HG02610 (cell line): ENCODE measurements at regions not wholly inside any gene's neighbourhood (a gene's known extent, or its start where the extent isn't known, plus 50 kb on each side); places are given as distances from the start of the nearest gene placed in this dataset.

Source experiments
- ATAC-seq: cut with Tn5 transposase; IDR thresholded peaks from one replicate; pipeline ENCODE4 v1.9.1; 2021; ENCODE audit warnings: mild to moderate bottlenecking, moderate library complexity; ENCODE audit not compliant: unreplicated experiment

DNA sequence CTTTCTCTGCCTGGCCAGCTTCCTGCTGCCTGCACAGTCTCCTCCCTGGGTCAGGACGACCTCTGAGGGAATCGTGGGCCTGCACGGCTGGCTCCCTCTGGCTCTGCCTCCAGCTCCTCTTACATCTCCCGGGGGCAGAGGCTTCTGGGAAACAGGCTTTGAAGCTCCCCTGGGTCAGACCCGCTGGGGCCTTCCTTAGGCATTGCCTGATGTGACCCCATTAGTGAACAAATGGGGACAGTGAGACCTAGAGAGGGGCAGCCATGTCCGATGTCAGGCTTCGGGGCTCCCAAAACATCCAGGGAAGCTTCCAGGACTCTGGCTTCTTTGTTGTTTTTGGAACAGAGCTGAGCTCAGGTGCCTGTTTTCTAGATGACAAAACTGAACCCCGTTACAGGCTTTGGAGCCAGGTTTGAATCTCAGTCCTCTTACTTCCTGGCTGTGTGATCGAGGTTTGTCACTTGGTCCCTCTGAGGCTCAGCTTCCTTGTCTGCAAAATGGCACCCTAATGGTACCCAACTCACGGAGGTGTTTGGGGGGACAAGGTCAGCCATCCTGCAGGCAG lies 94.3 kb downstream of the CEBPB start:
- no peak for ATAC-seq

- peak; percentile 66 for ATAC-seq
Observed at GRCh38 chr20:50285376-50286173, 94.9 kb downstream of the CEBPB start.

DNA sequence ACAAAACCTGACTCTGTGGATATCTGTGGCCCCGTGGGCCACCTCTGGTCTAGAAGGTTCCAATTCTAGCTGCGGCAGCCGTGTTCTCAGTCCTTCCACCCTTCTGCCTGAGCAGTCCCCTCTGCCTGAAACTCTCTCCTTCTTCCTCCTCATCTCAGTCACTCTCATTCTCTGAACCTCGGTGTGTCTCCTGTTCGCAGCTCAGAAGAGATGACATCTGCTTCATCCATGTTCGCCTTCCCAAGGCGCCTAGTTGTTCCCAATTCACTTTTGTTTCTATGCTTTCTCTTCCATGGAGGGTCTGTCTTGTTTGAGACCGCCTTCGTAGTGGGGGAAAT lies 95.5 kb downstream of the CEBPB start:
- ATAC-seq = no peak

DNA sequence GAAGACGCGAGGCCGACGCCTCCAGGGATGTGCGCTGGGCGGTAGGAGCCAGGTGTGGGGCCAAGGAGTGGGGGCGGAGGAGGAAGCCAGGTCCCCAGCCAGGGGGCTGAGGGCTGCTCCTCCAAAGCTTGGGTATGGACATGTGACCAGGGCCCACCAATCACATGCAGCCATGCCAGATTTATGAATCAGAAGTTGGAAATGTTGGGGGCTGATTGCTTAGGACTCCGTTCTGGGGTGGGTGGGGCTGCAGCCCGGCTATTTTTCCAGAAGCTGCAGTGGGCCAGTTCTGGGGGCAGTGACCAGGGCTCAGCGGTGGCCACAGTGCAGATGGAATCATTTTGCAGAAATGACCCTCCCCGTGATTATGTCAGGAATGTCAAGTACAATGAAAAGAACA lies 96.0 kb downstream of the CEBPB start:
- ATAC-seq = no peak

- ATAC-seq = no peak
Observed at GRCh38 chr20:50287512-50287911, 96.9 kb downstream of the CEBPB start.

GRCh38 chr20:50288128-50288623 lies 97.5 kb downstream of the CEBPB start:
- no peak for ATAC-seq

- no peak for ATAC-seq
Observed at GRCh38 chr20:50289581-50289980, 99.0 kb downstream of the CEBPB start.

DNA sequence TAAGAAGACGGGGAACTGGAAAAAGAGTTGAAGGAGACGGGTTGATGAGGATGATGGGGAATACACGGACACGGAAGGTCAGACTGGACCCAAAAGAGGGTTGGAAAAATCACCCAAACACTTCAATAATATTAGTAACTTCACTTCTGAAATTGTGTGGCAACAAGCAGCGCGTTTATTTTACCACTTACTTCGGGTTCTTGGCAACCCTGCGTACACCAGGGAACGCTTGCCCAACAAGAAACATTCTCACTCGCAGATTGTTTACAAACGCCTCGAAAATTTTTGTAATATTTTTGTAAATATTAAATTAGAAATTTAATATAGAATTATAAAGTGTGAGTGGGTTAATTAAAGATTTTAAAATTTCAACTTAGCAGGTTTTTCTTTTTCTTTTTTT lies 99.5 kb downstream of the CEBPB start:
- ATAC-seq = no peak

DNA sequence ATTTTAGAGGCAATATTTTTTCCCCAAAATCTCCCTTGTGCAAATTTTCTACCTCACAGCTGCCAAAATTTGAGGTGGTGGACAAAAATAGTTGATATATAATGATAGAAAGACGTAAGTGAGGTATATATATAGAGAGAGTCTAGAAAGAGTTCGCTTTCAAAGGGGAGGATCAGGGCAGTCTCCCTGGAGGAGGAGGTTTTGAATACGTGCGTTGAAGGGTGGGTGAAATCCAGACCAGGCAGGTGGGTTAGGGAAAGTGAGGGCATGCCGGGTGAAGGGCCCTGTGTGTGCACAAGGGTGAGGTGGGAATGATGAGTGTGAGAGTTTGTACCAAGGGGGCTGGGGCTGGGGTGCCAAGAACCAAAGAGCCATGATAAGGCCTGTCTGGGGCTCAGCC lies 100.2 kb downstream of the CEBPB start:
- ATAC-seq = no peak

DNA sequence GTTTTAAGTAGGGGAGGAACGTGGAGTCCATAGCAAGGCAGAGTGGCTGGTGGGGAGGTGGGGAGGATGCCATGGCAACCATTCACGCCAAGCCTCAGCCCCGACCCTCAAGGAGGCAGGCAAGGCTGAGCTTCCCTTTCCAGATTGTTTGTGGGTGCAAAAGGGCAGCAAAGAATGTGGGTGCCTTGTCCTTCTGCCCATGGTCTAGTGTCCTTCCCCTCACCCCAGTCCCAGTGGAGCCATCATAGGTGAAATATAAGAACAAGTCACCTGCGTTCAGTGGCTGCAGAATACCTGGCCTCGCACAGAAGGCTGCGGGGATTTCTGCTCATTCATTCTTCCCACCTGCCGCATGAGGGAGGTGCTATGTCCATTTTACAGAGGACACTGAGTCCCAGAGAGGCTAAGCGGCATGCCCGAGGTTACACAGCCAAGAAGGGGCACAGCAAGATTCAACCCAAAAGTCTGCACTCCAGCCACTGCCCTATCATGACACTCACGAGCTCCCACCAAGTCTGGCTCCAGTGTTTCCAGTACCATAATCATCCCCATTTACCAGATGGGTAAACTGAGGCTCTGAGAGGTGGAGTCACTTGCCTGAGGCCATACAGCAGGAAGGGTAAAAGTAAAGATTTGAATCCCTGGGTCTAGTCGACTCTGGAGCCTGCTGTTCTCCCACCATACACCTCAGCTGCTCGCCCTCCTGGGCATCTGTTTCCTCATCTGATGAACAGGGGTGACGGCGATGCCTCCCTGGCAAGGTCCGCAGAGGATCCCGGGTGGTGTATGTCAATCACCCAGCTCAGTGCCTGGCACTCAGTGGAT lies 100.8 kb downstream of the CEBPB start:
- no peak for ATAC-seq

GRCh38 chr20:50292079-50292590 lies 101.5 kb downstream of the CEBPB start:
- ATAC-seq = no peak

DNA sequence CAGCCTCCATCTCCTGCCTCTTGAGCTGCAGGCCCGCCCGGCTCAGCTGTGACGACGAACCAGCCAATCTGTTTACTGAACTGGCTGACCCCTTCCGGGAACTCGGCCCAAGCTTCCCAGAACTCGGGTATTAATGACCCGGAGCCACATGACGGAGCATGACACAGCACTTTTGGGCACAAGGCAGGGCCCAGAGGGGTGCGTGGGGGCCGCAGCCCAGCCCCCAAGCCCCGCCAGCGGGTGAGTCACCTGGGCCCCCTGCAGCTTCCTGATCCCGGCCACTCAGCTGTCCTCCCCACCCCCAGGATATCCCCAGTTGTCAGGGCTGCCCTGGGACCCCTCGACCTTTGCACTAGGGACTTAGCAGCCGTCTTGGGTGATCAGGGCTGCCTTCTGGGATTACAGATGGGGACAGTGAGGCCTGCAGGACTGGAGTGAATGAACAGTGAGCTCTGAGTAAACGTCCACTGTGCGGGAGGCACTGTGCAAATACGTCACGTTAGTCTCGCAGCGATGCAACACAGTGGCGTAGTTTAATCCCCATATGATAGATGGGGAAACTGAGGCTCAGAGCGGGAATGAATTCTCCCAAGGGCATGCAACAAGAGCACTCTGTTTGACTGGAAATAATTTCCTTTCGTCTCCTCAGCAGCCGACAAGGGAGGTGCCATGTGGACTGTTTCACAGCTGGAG lies 102.1 kb downstream of the CEBPB start:
- no peak for ATAC-seq

DNA sequence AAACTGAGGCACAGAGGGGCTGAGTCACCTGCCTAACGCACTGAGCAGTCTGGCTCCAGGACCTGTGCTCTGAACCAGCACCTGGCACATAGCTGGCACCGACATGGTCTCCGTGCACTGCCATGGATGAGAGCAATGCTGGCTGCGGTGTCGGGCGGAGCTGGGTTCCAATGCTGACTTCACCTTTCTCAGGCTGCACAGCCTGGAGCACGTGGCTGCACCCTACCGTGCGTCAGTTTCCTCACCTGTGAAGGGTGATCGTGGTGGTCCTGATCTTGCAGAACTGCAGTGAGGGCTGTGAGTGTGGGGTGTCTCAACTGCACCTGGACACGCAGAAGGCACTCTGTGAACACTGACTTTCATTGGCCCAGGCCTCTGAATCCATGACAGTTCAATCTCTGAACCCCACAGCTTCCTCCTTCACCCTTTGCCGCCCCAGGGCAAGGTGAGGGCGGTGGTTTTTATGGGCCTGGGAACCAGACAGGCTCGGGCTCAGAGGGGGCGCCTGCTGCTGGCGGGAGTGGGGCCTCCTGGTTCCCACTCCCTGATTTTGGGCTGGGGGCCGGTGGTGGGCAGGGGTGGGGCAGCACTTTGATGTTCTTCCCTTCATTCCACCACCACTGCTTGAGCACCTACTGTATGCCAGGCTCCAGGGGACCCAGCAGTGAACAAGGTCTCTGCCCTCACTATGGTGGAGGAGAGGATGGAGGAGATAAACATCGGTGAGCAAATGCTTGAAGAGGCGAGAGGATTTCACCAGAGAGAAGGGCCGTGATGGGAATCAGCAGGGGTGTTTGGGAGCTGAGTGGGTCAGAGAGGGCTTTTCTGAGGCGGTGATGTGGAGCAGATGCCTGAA lies 102.9 kb downstream of the CEBPB start:
- no peak for ATAC-seq

GRCh38 chr20:50294164-50295088 lies 103.8 kb downstream of the CEBPB start:
- no peak for ATAC-seq

- ATAC-seq = no peak
Observed at GRCh38 chr20:50295345-50295744, 104.7 kb downstream of the CEBPB start.

- no peak for ATAC-seq
Observed at GRCh38 chr20:50295762-50296449, 105.3 kb downstream of the CEBPB start.

- ATAC-seq = no peak
Observed at GRCh38 chr20:50296450-50297375, 106.1 kb downstream of the CEBPB start.
